Heart right ventricle (tissue), 16 donors: ENCODE measurements at regions not wholly inside any gene's neighbourhood (a gene's known extent, or its start where the extent isn't known, plus 50 kb on each side); places are given as distances from the start of the nearest gene placed in this dataset.

ENCODE experiments used
- ATAC-seq, 8 donors: fragments of 200-7000 bp; cut with Tn5 transposase; one replicate each; pipeline ENCODE4 v1.9.1; 2020; ENCODE audit warnings: mild to moderate bottlenecking in 8 of 8, moderate library complexity in 8 of 8, moderate number of reproducible peaks in 1 of 8
- DNase-seq, 2 donors: peaks; one replicate each; pipeline ENCODE4 v3.0.0-alpha.2; 2020
- H3K27ac ChIP-seq, 10 donors: fragments of 200-600 bp; sonication (generic) in 2 of 10; one replicate each; pipeline versions ENCODE4 v1.5.0 to v1.8.0; 2020 to 2022; ENCODE audit warnings: mild to moderate bottlenecking in 3 of 10
- H3K27me3 ChIP-seq, 7 donors: fragments of 200-600 bp; one replicate each; pipeline ENCODE4 v1.8.0; 2021 to 2022; ENCODE audit warnings: mild to moderate bottlenecking in 2 of 7
- H3K36me3 ChIP-seq, 9 donors: fragments of 200-600 bp; sonication (generic) in 1 of 9; one replicate each; pipeline versions ENCODE4 v1.5.0 to v1.8.0; 2020 to 2022; ENCODE audit warnings: mild to moderate bottlenecking in 2 of 9
- H3K4me1 ChIP-seq, 9 donors: fragments of 200-600 bp; sonication (generic) in 1 of 9; one replicate each; pipeline versions ENCODE4 v1.5.0 to v1.8.0; 2020 to 2022; ENCODE audit warnings: mild to moderate bottlenecking in 4 of 9
- H3K4me3 ChIP-seq, 10 donors: fragments of 200-600 bp; sonication (generic) in 2 of 10; one replicate each; pipeline versions ENCODE4 v1.5.0 to v1.8.0; 2020 to 2022; ENCODE audit warnings: mild to moderate bottlenecking in 7 of 10, moderate library complexity in 2 of 10
- H3K9me3 ChIP-seq, 11 donors: fragments of 200-600 bp in 10 of 11; sonication (generic) in 2 of 11; one replicate each; pipeline versions ENCODE4 v1.5.0 to v1.8.0; 2013 to 2022; ENCODE audit warnings: mild to moderate bottlenecking in 2 of 11, control low read depth in 1 of 11, moderate library complexity in 1 of 11
- WGBS, 2 donors: extraction: QIAGEN DNeasy Blood & Tissue Kit; methylation state at CpG; one replicate each; pipeline ENCODE4 v1.1.7; 2013; ENCODE audit warnings: inconsistent platforms in 1 of 2; 5-methylcytosine and 5-hydroxymethylcytosine counted together
- intact Hi-C, 10 donors: fragments of 100-400 bp; cut with DNase I; formaldehyde crosslinking; loops; one replicate each; pipeline versions ENCODE4 v1.11.1 to v1.14.2; 2022
- TF ChIP-seq, protein P1 (sequence below), 9 donors: fragments of 200-600 bp; sonication (generic) in 2 of 9; IDR thresholded peaks; one replicate each; pipeline versions ENCODE4 v1.5.0 to v1.8.0; 2021 to 2022; ENCODE audit warnings: antibody characterized with exemption in 9 of 9, mild to moderate bottlenecking in 5 of 9, moderate library complexity in 1 of 9
- donor health status: Arrhythmogenic right ventricular cardiomyopathy.
- donor health status: ischemic (EF 13 %, LVEDD 7.1; RV severe dilation, severe dysfunction).
- donor health status: healthy with polysubstance abuse.
- donor health status: DM: no; HTN: yes; CAD: no.
- donor health status: DM: no; HTN: no; CAD: no.
- donor health status: ischemic (EF 25% LVEDD 6.9; RV normal size, moderate dysfunction).
- donor health status: ischemic (EF 25% LVEDD 5.7; RV mildly dilated, moderate dysfunction).
- donor health status: healthy.
- donor health status: DM: yes; HTN: yes; CAD: no.
- donor health status: Ischemic cardiomyopathy.
- donor health status: ischemic (EF 35%, LVEDD 5.7; RV mildly dilated, moderate dysfunction).
- donor health status: nonischemic (EF 11% LVEDD 7.7; RV severe dilation, severe dysfunction).
- donor health status: DM: yes; HTN: yes; CAD: no.
- donor health status: PGD.
- donor health status: ischemic (EF 29% LVEDD 5.4; RV normal size, mild dysfunction).
- donor health status: nonischemic (EF 23%, LVEDD 6.1; RV moderate dilation, normal function).

GRCh38 chr6:41467627-41468404 is 78.4 kb upstream of the FOXP4 start:
- peaks cover 0 to 18% (median 4%) of the 10 kb centered on the region in 9 donors for H3K4me1 ChIP-seq
- intact Hi-C loops = loop anchor here in 3 of 10 donors (10.0 kb wide), 1 partner anchor 217 kb away; no protein-coding TSS in a partner anchor
- TF ChIP-seq, protein P1, sequence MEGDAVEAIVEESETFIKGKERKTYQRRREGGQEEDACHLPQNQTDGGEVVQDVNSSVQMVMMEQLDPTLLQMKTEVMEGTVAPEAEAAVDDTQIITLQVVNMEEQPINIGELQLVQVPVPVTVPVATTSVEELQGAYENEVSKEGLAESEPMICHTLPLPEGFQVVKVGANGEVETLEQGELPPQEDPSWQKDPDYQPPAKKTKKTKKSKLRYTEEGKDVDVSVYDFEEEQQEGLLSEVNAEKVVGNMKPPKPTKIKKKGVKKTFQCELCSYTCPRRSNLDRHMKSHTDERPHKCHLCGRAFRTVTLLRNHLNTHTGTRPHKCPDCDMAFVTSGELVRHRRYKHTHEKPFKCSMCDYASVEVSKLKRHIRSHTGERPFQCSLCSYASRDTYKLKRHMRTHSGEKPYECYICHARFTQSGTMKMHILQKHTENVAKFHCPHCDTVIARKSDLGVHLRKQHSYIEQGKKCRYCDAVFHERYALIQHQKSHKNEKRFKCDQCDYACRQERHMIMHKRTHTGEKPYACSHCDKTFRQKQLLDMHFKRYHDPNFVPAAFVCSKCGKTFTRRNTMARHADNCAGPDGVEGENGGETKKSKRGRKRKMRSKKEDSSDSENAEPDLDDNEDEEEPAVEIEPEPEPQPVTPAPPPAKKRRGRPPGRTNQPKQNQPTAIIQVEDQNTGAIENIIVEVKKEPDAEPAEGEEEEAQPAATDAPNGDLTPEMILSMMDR (IDR thresholded peaks at IDR 0.05) = no peak
- no peaks in the 10 kb centered on the region for H3K9me3 ChIP-seq
- no peaks in the 10 kb centered on the region for H3K36me3 ChIP-seq
- H3K4me3 ChIP-seq = no peak overlapping the region
- ATAC-seq = no peak
- H3K27me3 ChIP-seq = peaks cover 8 to 53% (median 38%) of the 10 kb centered on the region in 7 donors
- 79 to 84% methylated on average over 16 of the region's 16 CpGs for WGBS, 2 donors
- no peak for DNase-seq
- no peak overlapping the region for H3K27ac ChIP-seq

GRCh38 chr6:41469156-41470028 is 76.8 kb upstream of the FOXP4 start:
- TF ChIP-seq, protein P1 (IDR thresholded peaks at IDR 0.05) = no peak
- peaks cover 0 to 15% (median 4%) of the 10 kb centered on the region in 9 donors for H3K4me1 ChIP-seq
- intact Hi-C loops = loop anchor here in 4 of 10 donors (2.0 to 10.0 kb wide), 2 partner anchors 35 to 215 kb away; no protein-coding TSS in a partner anchor
- WGBS, 2 donors = 54 to 57% methylated on average over 20 of the region's 20 CpGs
- no peaks in the 10 kb centered on the region for H3K9me3 ChIP-seq
- peaks cover 8 to 62% (median 42%) of the 10 kb centered on the region in 7 donors for H3K27me3 ChIP-seq
- H3K4me3 ChIP-seq = peak overlapping the region in 3 of 10 donors; percentile 3 to 11 (median 7)
- DNase-seq (no peak), ATAC-seq (no peak)
- H3K36me3 ChIP-seq = no peaks in the 10 kb centered on the region
- no peak overlapping the region for H3K27ac ChIP-seq

DNA sequence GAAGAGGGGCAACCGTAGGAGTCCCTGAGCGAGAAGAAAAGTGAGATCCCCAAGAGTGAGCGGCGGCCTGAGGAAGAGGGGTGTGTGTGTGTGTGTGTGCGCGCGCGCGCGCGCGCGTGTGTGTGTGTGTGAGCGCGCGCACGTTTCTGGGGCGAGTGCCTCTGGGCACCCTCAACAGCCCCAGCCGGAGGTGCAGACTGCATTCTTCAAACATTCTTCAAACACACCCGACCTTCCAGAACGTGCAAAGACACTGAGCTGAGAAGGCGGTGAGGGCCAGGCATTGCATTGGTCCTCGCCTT is 76.2 kb upstream of the FOXP4 start:
- Histone ChIP-seq H3K36me3 (no peaks in the 10 kb centered on the region), H3K4me1 (peaks cover 0 to 15% (median 4%) of the 10 kb centered on the region in 9 donors), H3K4me3 (peak overlapping the region in 4 of 10 donors; percentile 3 to 24 (median 9)), H3K27me3 (peaks cover 8 to 62% (median 39%) of the 10 kb centered on the region in 7 donors), H3K9me3 (no peaks in the 10 kb centered on the region), H3K27ac (no peak overlapping the region)
- WGBS, 2 donors = 12 to 22% methylated on average over 22 to 23 of the region's 23 CpGs
- DNase-seq (no peak), ATAC-seq (peak; percentile 6 to 37 (median 16))
- TF ChIP-seq, protein P1 (IDR thresholded peaks at IDR 0.05) = no peak
- intact Hi-C loops = loop anchor here in 1 of 10 donors (2.0 kb wide), 1 partner anchor 35 kb away; no protein-coding TSS in a partner anchor
